HCT116 (cell line): ENCODE measurements at regions not wholly inside any gene's neighbourhood (a gene's known extent, or its start where the extent isn't known, plus 50 kb on each side); places are given as distances from the start of the nearest gene placed in this dataset.

Experiments
- ATAC-seq: fragments of 200-7000 bp; cut with Tn5 transposase; 2 replicates; pipeline ENCODE4 v1.9.1; 2020; ENCODE audit warnings: mild to moderate bottlenecking, moderate library complexity
- BruUV-seq: library from RNA; stranded (reverse); fragments of 400-500 nt; replicated peaks from 2 replicates; lab custom pipeline; 2021; lab: Mats Ljungman, UMichigan
- CTCF ChIA-PET: fragments of 300-600 bp; sonication (Branson Sonifier 250); formaldehyde crosslinking; loops from one replicate; lab custom pipeline; 2021; ENCODE audit warnings: antibody characterized with exemption; lab: Charles Lee
- POLR2A ChIA-PET: fragments of 300-600, 350-600 bp; sonication (Branson Sonifier 250); formaldehyde crosslinking; loops from one replicate; lab custom pipeline; 2021; ENCODE audit warnings: antibody characterized with exemption; lab: Charles Lee
- RAD21 ChIA-PET, 2 experiments: fragments of 300-600 bp; sonication (Branson Sonifier 250); formaldehyde crosslinking; loops; one replicate each; lab custom pipeline; 2023; ENCODE audit warnings: low total read pairs in 2 of 2; ENCODE audit not compliant: uncharacterized antibody in 2 of 2, unreplicated experiment in 2 of 2, low non-redundant PET in 1 of 2; lab: Charles Lee
- DNase-seq: peaks from one replicate; pipeline ENCODE4 v3.0.0-alpha.2; 2010; ENCODE audit warnings: low read depth, low spot score
- H2AFZ ChIP-seq: fragments of 200-600 bp; shearing (Covaris generic), sonication (generic); 2 replicates; pipeline ENCODE4 v1.6.1; 2017; ENCODE audit warnings: low read depth, mixed run types, mixed read lengths, antibody characterized with exemption, low read length; ENCODE audit not compliant: poor library complexity, severe bottlenecking
- H3K27ac ChIP-seq: 2 replicates; pipeline ENCODE4 v1.5.1; 2012; ENCODE audit warnings: low read depth, low read length
- H3K27me3 ChIP-seq: fragments of 200-600 bp; sonication (generic); 2 replicates; pipeline ENCODE4 v1.6.1; 2016; ENCODE audit warnings: mixed run types, low read length, mixed read lengths; ENCODE audit not compliant: insufficient read depth
- H3K36me3 ChIP-seq, 2 experiments: fragments of 200-500 bp in 1 of 2; fragments of 200-600 bp in 1 of 2; sonication (Bioruptor generic) in 1 of 2; sonication (generic) in 1 of 2; 2 replicates each; pipeline versions ENCODE4 v1.5.1 to v1.6.1; 2014 to 2016; ENCODE audit warnings: low read length in 2 of 2, inconsistent platforms in 1 of 2, mixed read lengths in 1 of 2, mixed run types in 1 of 2; ENCODE audit not compliant: insufficient read depth in 2 of 2, control insufficient read depth in 1 of 2
- H3K4me1 ChIP-seq, 2 experiments: fragments of 200-600 bp in 1 of 2; sonication (generic) in 1 of 2; 2 replicates each; pipeline versions ENCODE4 v1.5.1 to v1.6.1; 2012 to 2017; ENCODE audit warnings: low read length in 2 of 2, inconsistent platforms in 1 of 2, mild to moderate bottlenecking in 1 of 2, mixed read lengths in 1 of 2, mixed run types in 1 of 2, moderate library complexity in 1 of 2; ENCODE audit not compliant: insufficient read depth in 2 of 2, control insufficient read depth in 1 of 2
- H3K4me2 ChIP-seq: fragments of 200-600 bp; sonication (generic); 2 replicates; pipeline ENCODE4 v1.6.1; 2017; ENCODE audit warnings: mixed run types, low read length, mixed read lengths
- H3K4me3 ChIP-seq, 2 experiments: fragments of 200-600 bp in 1 of 2; sonication (generic) in 1 of 2; replicated peaks in 1 of 2; 2 replicates each; pipeline ENCODE4 v1.5.1; 2011 to 2016; ENCODE audit warnings: low read length in 2 of 2, control low read depth in 1 of 2, low read depth in 1 of 2, mild to moderate bottlenecking in 1 of 2, mixed read lengths in 1 of 2, mixed run types in 1 of 2
- H3K79me2 ChIP-seq: fragments of 200-600 bp; sonication (generic); 2 replicates; pipeline ENCODE4 v1.6.1; 2017; ENCODE audit warnings: mild to moderate bottlenecking, mixed run types, low read length, moderate library complexity, mixed read lengths; ENCODE audit not compliant: insufficient read depth
- H3K9ac ChIP-seq: fragments of 200-600 bp; sonication (generic); 2 replicates; pipeline ENCODE4 v1.6.1; 2016; ENCODE audit warnings: low read length, mixed read lengths
- H3K9me2 ChIP-seq: fragments of 200-600 bp; sonication (generic), shearing (Covaris generic); 2 replicates; pipeline ENCODE4 v1.6.1; 2017; ENCODE audit warnings: mixed run types, mild to moderate bottlenecking, moderate library complexity; ENCODE audit not compliant: insufficient read depth
- H3K9me3 ChIP-seq, 2 experiments: fragments of 200-500 bp in 1 of 2; fragments of 200-600 bp in 1 of 2; sonication (Bioruptor generic) in 1 of 2; sonication (generic) in 1 of 2; 2 replicates each; pipeline ENCODE4 v1.6.1; 2014 to 2017; ENCODE audit warnings: low read length in 2 of 2, mixed read lengths in 2 of 2, inconsistent platforms in 1 of 2, low read depth in 1 of 2, mild to moderate bottlenecking in 1 of 2, mixed run types in 1 of 2, moderate library complexity in 1 of 2; ENCODE audit not compliant: control insufficient read depth in 1 of 2, insufficient read depth in 1 of 2
- H4K20me1 ChIP-seq: fragments of 200-600 bp; sonication (generic), shearing (Covaris generic); 2 replicates; pipeline ENCODE4 v1.6.1; 2017; ENCODE audit warnings: mixed run types, mild to moderate bottlenecking, moderate library complexity; ENCODE audit not compliant: insufficient read depth
- CBX3 ChIP-seq: IDR thresholded peaks from 2 replicates; pipeline ENCODE4 v1.6.1; 2012; ENCODE audit warnings: low read depth
- EGR1 ChIP-seq: IDR thresholded peaks from 2 replicates; pipeline ENCODE4 v1.6.1; 2012; ENCODE audit warnings: low read depth
- EZH2 ChIP-seq: fragments of 200-600 bp; sonication (generic); IDR thresholded peaks from 2 replicates; pipeline ENCODE4 v1.6.1; 2017; ENCODE audit warnings: antibody characterized with exemption, mixed run types
- EZH2phosphoT487 ChIP-seq: fragments of 200-600 bp; IDR thresholded peaks from 2 replicates; pipeline ENCODE4 v1.6.1; 2018; ENCODE audit warnings: antibody characterized with exemption, borderline replicate concordance
- POLR2A ChIP-seq: IDR thresholded peaks from 2 replicates; pipeline ENCODE4 v1.7.0; 2011; ENCODE audit warnings: borderline replicate concordance; ENCODE audit not compliant: insufficient read depth, insufficient read length; ENCODE audit errors: extremely low read depth
- RAD21 ChIP-seq: IDR thresholded peaks from 2 replicates; pipeline ENCODE4 v1.6.1; 2012; ENCODE audit warnings: low read depth, mild to moderate bottlenecking
- SIN3A ChIP-seq: IDR thresholded peaks from 2 replicates; pipeline ENCODE4 v1.6.1; 2012; ENCODE audit warnings: low read depth
- SRF ChIP-seq: IDR thresholded peaks from 2 replicates; pipeline ENCODE4 v1.6.1; 2012; ENCODE audit warnings: low read depth
- ZFX ChIP-seq: fragments of 450-650 bp; IDR thresholded peaks from 2 replicates; pipeline ENCODE4 v1.6.1; 2017
- ZNF274 ChIP-seq: fragments of 200-500 bp; sonication (Bioruptor generic); IDR thresholded peaks from 2 replicates; pipeline ENCODE4 v1.6.1; 2014; ENCODE audit warnings: mild to moderate bottlenecking, low read depth, low read length, inconsistent platforms
- intact Hi-C: fragments of 100-400 bp; cut with micrococcal nuclease; formaldehyde crosslinking; loops from 2 replicates; pipeline ENCODE4 v1.10.0; 2022
- TF ChIP-seq, protein P1 (sequence below), 3 experiments: fragments of 200-600 bp in 1 of 3; sonication (generic) in 1 of 3; IDR thresholded peaks in 2 of 3; conservative IDR thresholded peaks in 1 of 3; 2 replicates each; pipeline ENCODE4 v1.5.1; 2012 to 2017; ENCODE audit warnings: low read depth in 2 of 3, low read length in 2 of 3, antibody characterized with exemption in 1 of 3, borderline replicate concordance in 1 of 3, control low read depth in 1 of 3, mild to moderate bottlenecking in 1 of 3, mixed read lengths in 1 of 3, mixed run types in 1 of 3, moderate library complexity in 1 of 3; ENCODE audit not compliant: insufficient read depth in 1 of 3
- TF ChIP-seq, protein P2 (sequence below): IDR thresholded peaks from 2 replicates; pipeline ENCODE4 v1.6.1; 2011; ENCODE audit warnings: mild to moderate bottlenecking, low read length, moderate library complexity; ENCODE audit not compliant: insufficient replicate concordance; ENCODE audit errors: extremely low read depth

DNA sequence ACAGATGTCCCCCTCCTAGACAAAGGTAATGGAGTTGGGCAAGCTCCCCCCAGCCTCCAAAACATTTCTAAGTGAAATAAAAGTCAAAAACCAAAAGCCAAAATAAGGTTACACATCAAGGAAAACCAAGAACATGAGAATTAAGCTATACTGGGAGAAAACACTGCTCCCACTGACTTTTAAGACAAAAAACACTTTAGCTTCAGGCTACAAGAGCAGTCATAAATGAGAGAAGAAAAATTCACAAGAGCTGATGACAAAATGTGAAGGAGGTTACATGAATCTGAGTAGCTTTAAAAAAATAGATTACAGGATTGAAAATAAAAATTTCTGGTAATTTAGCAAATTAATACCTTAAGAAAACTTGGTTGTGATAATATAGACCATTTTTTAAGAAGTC, 1370.3 kb upstream of the CDH9 start (continued):
- TF ChIP-seq, protein P1, sequence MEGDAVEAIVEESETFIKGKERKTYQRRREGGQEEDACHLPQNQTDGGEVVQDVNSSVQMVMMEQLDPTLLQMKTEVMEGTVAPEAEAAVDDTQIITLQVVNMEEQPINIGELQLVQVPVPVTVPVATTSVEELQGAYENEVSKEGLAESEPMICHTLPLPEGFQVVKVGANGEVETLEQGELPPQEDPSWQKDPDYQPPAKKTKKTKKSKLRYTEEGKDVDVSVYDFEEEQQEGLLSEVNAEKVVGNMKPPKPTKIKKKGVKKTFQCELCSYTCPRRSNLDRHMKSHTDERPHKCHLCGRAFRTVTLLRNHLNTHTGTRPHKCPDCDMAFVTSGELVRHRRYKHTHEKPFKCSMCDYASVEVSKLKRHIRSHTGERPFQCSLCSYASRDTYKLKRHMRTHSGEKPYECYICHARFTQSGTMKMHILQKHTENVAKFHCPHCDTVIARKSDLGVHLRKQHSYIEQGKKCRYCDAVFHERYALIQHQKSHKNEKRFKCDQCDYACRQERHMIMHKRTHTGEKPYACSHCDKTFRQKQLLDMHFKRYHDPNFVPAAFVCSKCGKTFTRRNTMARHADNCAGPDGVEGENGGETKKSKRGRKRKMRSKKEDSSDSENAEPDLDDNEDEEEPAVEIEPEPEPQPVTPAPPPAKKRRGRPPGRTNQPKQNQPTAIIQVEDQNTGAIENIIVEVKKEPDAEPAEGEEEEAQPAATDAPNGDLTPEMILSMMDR (IDR thresholded peaks at IDR 0.05 in 2 of 3, conservative IDR thresholded peaks at IDR 0.05 in 1 of 3; ENCODE audit: borderline replicate concordance in 1 of 3, insufficient read depth in 1 of 3, low read depth in 2 of 3, low read length in 2 of 3): no peak
- TF ChIP-seq, protein P2, sequence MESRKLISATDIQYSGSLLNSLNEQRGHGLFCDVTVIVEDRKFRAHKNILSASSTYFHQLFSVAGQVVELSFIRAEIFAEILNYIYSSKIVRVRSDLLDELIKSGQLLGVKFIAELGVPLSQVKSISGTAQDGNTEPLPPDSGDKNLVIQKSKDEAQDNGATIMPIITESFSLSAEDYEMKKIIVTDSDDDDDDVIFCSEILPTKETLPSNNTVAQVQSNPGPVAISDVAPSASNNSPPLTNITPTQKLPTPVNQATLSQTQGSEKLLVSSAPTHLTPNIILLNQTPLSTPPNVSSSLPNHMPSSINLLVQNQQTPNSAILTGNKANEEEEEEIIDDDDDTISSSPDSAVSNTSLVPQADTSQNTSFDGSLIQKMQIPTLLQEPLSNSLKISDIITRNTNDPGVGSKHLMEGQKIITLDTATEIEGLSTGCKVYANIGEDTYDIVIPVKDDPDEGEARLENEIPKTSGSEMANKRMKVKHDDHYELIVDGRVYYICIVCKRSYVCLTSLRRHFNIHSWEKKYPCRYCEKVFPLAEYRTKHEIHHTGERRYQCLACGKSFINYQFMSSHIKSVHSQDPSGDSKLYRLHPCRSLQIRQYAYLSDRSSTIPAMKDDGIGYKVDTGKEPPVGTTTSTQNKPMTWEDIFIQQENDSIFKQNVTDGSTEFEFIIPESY: no peak
- no peak for TF ChIP-seq ZNF274
- TF ChIP-seq RAD21: no peak
- TF ChIP-seq, all 23 proteins: peak for 0

DNA sequence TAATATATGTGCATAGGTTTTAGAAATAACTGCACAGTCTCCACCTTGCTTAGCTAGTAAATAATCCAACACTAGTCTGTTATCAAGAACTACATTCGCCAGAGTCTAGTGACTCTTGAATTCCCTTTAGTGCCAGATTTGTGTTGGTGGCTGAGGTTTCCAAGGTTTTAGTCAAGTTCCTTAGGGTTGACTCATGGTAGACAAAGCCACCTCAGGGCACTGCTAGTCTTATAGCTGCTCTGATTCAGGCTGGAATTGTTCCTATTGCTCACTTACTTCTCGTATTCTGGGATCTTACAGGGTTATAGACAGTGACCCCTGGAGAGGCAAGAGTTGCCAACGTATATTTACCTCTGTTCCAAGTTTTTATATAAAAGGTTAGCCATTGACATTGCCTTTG, 1369.8 kb upstream of the CDH9 start:
- Histone ChIP-seq H3K27ac (no peak overlapping the region), H3K9ac (no peak overlapping the region), H3K9me3 (peaks cover 7 to 42% of the 10 kb centered on the region in 2 experiments; a peak in 3 of 4 replicates), H3K36me3 (no peaks in the 10 kb centered on the region), H3K4me1 (no peaks in the 10 kb centered on the region), H3K27me3 (no peaks in the 10 kb centered on the region), H3K4me3 (no peak overlapping the region), H2AFZ (no peak overlapping the region), H3K79me2 (no peaks in the 10 kb centered on the region), H3K4me2 (no peak overlapping the region), H3K9me2 (no peaks in the 10 kb centered on the region), H4K20me1 (no peaks in the 10 kb centered on the region)
- intact Hi-C loops: no loop called here
- no TSS peak for BruUV-seq
- no peak for TF ChIP-seq POLR2A
- TF ChIP-seq SIN3A: no peak
- no peak for TF ChIP-seq RAD21
- no peak for TF ChIP-seq SRF
- TF ChIP-seq, protein P1 (IDR thresholded peaks at IDR 0.05 in 2 of 3, conservative IDR thresholded peaks at IDR 0.05 in 1 of 3; ENCODE audit: borderline replicate concordance in 1 of 3, insufficient read depth in 1 of 3, low read depth in 2 of 3, low read length in 2 of 3): no peak
- TF ChIP-seq EZH2phosphoT487: no peak
- no peak for TF ChIP-seq EGR1
- no peak for TF ChIP-seq EZH2
- TF ChIP-seq ZFX: no peak
- TF ChIP-seq CBX3: no peak
- CTCF ChIA-PET: no interaction called here
- POLR2A ChIA-PET: no interaction called here
- RAD21 ChIA-PET: no interaction called here
- DNase-seq (no peak), ATAC-seq (no peak)
